PC-3 (cell line): ENCODE measurements at regions not wholly inside any gene's neighbourhood (a gene's known extent, or its start where the extent isn't known, plus 50 kb on each side); places are given as distances from the start of the nearest gene placed in this dataset.

Source experiments
- ATAC-seq: fragments of 200-7000 bp; cut with Tn5 transposase; 2 replicates; pipeline ENCODE4 v1.9.1; 2020; ENCODE audit warnings: mild to moderate bottlenecking, moderate library complexity
- BruUV-seq: library from RNA; stranded (reverse); fragments of 400-500 nt; replicated peaks from 2 replicates; lab custom pipeline; 2021; lab: Mats Ljungman, UMichigan
- CTCF ChIA-PET: fragments of 300-600 bp; sonication (Branson Sonifier 250); formaldehyde crosslinking; loops from one replicate; lab custom pipeline; 2022; ENCODE audit warnings: antibody characterized with exemption; lab: Charles Lee
- POLR2A ChIA-PET: fragments of 300-600 bp; sonication (Branson Sonifier 250); formaldehyde crosslinking; loops from one replicate; lab custom pipeline; 2022; ENCODE audit warnings: antibody characterized with exemption; ENCODE audit not compliant: unreplicated experiment; lab: Charles Lee
- DNase-seq: peaks from one replicate; pipeline ENCODE4 v3.0.0-alpha.2; 2015
- H2AFZ ChIP-seq: fragments of 300-600 bp; sonication (generic); 2 replicates; pipeline ENCODE4 v1.6.0; 2016; ENCODE audit warnings: antibody characterized with exemption, low read length
- H3F3A ChIP-seq: fragments of 300-600 bp; sonication (generic); one replicate; pipeline ENCODE4 v1.6.0; 2017; ENCODE audit warnings: antibody characterized with exemption, low read length, control low read depth, mild to moderate bottlenecking; ENCODE audit not compliant: unreplicated experiment
- H3K27ac ChIP-seq: fragments of 300-600 bp; sonication (generic); 2 replicates; pipeline ENCODE4 v1.5.1; 2016; ENCODE audit warnings: mild to moderate bottlenecking, low read length
- H3K27me3 ChIP-seq: fragments of 300-600 bp; sonication (generic); 2 replicates; pipeline ENCODE4 v1.6.1; 2016; ENCODE audit warnings: low read length, mixed read lengths
- H3K36me3 ChIP-seq: fragments of 300-600 bp; sonication (generic); 2 replicates; pipeline ENCODE4 v1.6.1; 2016; ENCODE audit warnings: low read depth, mixed run types, low read length, mixed read lengths
- H3K4me1 ChIP-seq: fragments of 300-600 bp; sonication (generic); 2 replicates; pipeline ENCODE4 v1.5.1; 2016; ENCODE audit warnings: low read length; ENCODE audit not compliant: insufficient read depth
- H3K4me2 ChIP-seq: fragments of 300-600 bp; sonication (generic); 2 replicates; pipeline ENCODE4 v1.6.0; 2016; ENCODE audit warnings: low read length
- H3K4me3 ChIP-seq: fragments of 300-600 bp; sonication (generic); 2 replicates; pipeline ENCODE4 v1.5.1; 2016; ENCODE audit warnings: mild to moderate bottlenecking, low read length, mixed read lengths
- H3K79me2 ChIP-seq: fragments of 300-600 bp; sonication (generic); 2 replicates; pipeline ENCODE4 v1.6.1; 2017; ENCODE audit warnings: low read length, mixed read lengths
- H3K9ac ChIP-seq: fragments of 300-600 bp; sonication (generic); 2 replicates; pipeline ENCODE4 v1.6.0; 2016; ENCODE audit warnings: mild to moderate bottlenecking, low read length
- H3K9me2 ChIP-seq: fragments of 300-600 bp; sonication (generic); replicated peaks from 2 replicates; pipeline ENCODE4 v1.6.1; 2016; ENCODE audit warnings: mixed run types, low read length, mixed read lengths
- H3K9me3 ChIP-seq: fragments of 300-600 bp; sonication (generic); 2 replicates; pipeline ENCODE4 v1.6.1; 2016; ENCODE audit warnings: low read length, mixed read lengths
- H4K20me1 ChIP-seq: fragments of 300-600 bp; sonication (generic); 2 replicates; pipeline ENCODE4 v1.6.1; 2016; ENCODE audit warnings: low read length, mixed read lengths
- CTCF ChIP-seq: fragments of 300-600 bp; sonication (generic); conservative IDR thresholded peaks from 2 replicates; pipeline ENCODE4 v1.5.1; 2017; ENCODE audit warnings: antibody characterized with exemption, low read depth, mild to moderate bottlenecking, low read length
- EZH2 ChIP-seq: fragments of 300-600 bp; sonication (generic); IDR thresholded peaks from one replicate; pipeline ENCODE4 v1.6.1; 2017; ENCODE audit warnings: antibody characterized with exemption, mild to moderate bottlenecking, low read length; ENCODE audit not compliant: unreplicated experiment
- EZH2phosphoT487 ChIP-seq: fragments of 300-600 bp; sonication (generic); IDR thresholded peaks from 2 replicates; pipeline ENCODE4 v1.6.1; 2018; ENCODE audit warnings: mild to moderate bottlenecking, antibody characterized with exemption, low read length, borderline replicate concordance
- intact Hi-C: fragments of 100-400 bp; cut with micrococcal nuclease; formaldehyde crosslinking; loops from 2 replicates; pipeline ENCODE4 v1.9.0; 2023

DNA sequence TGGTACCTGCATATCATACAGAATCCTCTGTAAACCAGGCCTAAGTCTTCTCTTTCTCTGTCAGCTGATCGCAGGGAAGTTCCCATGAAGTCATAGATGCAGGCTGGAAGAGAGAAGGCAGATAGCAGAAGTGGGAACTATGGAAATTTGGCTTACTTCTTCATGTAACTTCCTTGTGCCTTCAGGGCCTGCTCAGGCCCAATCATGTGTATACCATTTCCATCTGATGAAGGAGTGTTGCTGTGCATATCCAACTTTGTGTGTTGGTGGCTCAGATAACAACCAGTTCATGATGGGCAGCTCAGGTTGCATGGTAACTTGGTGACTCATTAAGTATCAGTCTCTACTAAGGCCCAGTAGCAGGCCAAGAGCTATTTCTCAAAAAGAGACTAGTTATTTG lies 53.1 kb upstream of the CEP295 start:
- POLR2A ChIA-PET, result no interaction called here
- Histone ChIP-seq H3K4me2 (no peak overlapping the region), H4K20me1 (no peaks in the 10 kb centered on the region), H3K9ac (no peak overlapping the region), H3K36me3 (no peaks in the 10 kb centered on the region), H3K4me1 (no peaks in the 10 kb centered on the region), H2AFZ (no peak overlapping the region), H3K4me3 (no peak overlapping the region), H3F3A (no peaks in the 10 kb centered on the region), H3K9me2 (no peaks in the 10 kb centered on the region), H3K27ac (no peak overlapping the region), H3K9me3 (no peaks in the 10 kb centered on the region), H3K79me2 (no peaks in the 10 kb centered on the region), H3K27me3 (no peaks in the 10 kb centered on the region)
- TF ChIP-seq EZH2phosphoT487, result no peak
- TF ChIP-seq CTCF, result no peak
- no peak for TF ChIP-seq EZH2
- CTCF ChIA-PET, result no interaction called here
- ATAC-seq (no peak), DNase-seq (peak; percentile 32)
- BruUV-seq, result no TSS peak
- intact Hi-C loops, result no loop called here

- Histone ChIP-seq H3K4me3 (no peak overlapping the region), H3K9me2 (no peaks in the 10 kb centered on the region), H3K36me3 (no peaks in the 10 kb centered on the region), H3K4me1 (no peaks in the 10 kb centered on the region), H3K9ac (no peak overlapping the region), H3K27ac (no peak overlapping the region), H3K79me2 (no peaks in the 10 kb centered on the region), H3K27me3 (no peaks in the 10 kb centered on the region), H4K20me1 (no peaks in the 10 kb centered on the region), H3K9me3 (no peaks in the 10 kb centered on the region), H2AFZ (no peak overlapping the region), H3K4me2 (no peak overlapping the region), H3F3A (no peaks in the 10 kb centered on the region)
- TF ChIP-seq EZH2 (no peak), CTCF (no peak), EZH2phosphoT487 (no peak)
- DNase-seq, result peak; percentile 22
- no TSS peak for BruUV-seq
- CTCF ChIA-PET, result no interaction called here
- intact Hi-C loops, result no loop called here
- POLR2A ChIA-PET, result no interaction called here
- no peak for ATAC-seq
Observed at GRCh38 chr11:93606721-93607120, 54.8 kb upstream of the CEP295 start.

DNA sequence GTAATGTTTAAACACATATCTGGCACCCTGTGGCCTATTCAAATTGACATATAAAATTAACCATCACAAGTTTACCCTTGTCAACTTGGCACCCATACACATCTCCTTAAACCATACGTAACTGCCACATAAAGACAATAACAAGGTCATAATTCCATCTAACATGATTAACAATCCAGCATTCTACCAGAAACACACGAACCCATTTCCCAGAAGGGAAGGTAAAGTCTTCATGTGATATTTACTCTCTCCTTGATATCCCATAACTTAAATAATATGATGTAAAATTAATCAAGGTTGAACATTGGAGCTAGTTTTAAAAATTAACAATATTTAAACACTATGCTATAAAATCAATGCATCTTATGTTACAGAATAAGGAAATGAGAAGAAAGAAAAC lies 55.2 kb upstream of the CEP295 start:
- ChIA-PET CTCF (no interaction called here), POLR2A (no interaction called here)
- H2AFZ ChIP-seq, result no peak overlapping the region
- H3K9ac ChIP-seq, result no peak overlapping the region
- no peak for DNase-seq
- H3K79me2 ChIP-seq, result no peaks in the 10 kb centered on the region
- BruUV-seq, result no TSS peak
- H3K4me3 ChIP-seq, result no peak overlapping the region
- no peaks in the 10 kb centered on the region for H3K9me2 ChIP-seq
- TF ChIP-seq CTCF (no peak), EZH2phosphoT487 (no peak), EZH2 (no peak)
- H3K36me3 ChIP-seq, result no peaks in the 10 kb centered on the region
- H3K4me1 ChIP-seq, result no peaks in the 10 kb centered on the region
- H3F3A ChIP-seq, result no peaks in the 10 kb centered on the region
- ATAC-seq, result no peak
- intact Hi-C loops, result no loop called here
- H3K9me3 ChIP-seq, result no peaks in the 10 kb centered on the region
- H3K27me3 ChIP-seq, result no peaks in the 10 kb centered on the region
- no peaks in the 10 kb centered on the region for H4K20me1 ChIP-seq
- no peak overlapping the region for H3K4me2 ChIP-seq
- no peak overlapping the region for H3K27ac ChIP-seq
